Liver (tissue), 3 donors: ENCODE measurements at regions not wholly inside any gene's neighbourhood (a gene's known extent, or its start where the extent isn't known, plus 50 kb on each side); places are given as distances from the start of the nearest gene placed in this dataset.

ENCODE experiments used
- CTCF ChIP-seq: fragments of 150-350 bp; IDR thresholded peaks from 2 replicates; pipeline ENCODE4 v1.5.1; 2017; ENCODE audit warnings: improper control_type of control experiment, low read depth, low read length; ENCODE audit not compliant: missing input control
- EGR1 ChIP-seq, 2 donors: IDR thresholded peaks; 2 replicates each; pipeline ENCODE4 v1.6.1; 2016 to 2018; ENCODE audit warnings: antibody characterized with exemption in 2 of 2, low read depth in 2 of 2
- FOXA1 ChIP-seq: IDR thresholded peaks from 2 replicates; pipeline ENCODE4 v1.6.1; 2016; ENCODE audit warnings: antibody characterized with exemption
- HNF4A ChIP-seq, 2 donors: conservative IDR thresholded peaks; 2 replicates each; pipeline ENCODE4 v1.6.1; 2016; ENCODE audit warnings: antibody characterized with exemption in 2 of 2, mild to moderate bottlenecking in 2 of 2
- HNF4G ChIP-seq: IDR thresholded peaks from 2 replicates; pipeline ENCODE4 v1.6.1; 2016; ENCODE audit warnings: antibody characterized with exemption
- NR2F2 ChIP-seq: IDR thresholded peaks from 2 replicates; pipeline ENCODE4 v1.6.1; 2016; ENCODE audit warnings: antibody characterized with exemption
- RAD21 ChIP-seq, 2 donors: IDR thresholded peaks; 2 replicates each; pipeline ENCODE4 v1.6.1; 2016; ENCODE audit warnings: antibody characterized with exemption in 2 of 2, mild to moderate bottlenecking in 2 of 2
- REST ChIP-seq: IDR thresholded peaks from 2 replicates; pipeline ENCODE4 v1.6.1; 2016; ENCODE audit warnings: antibody characterized with exemption, mild to moderate bottlenecking
- SP1 ChIP-seq: IDR thresholded peaks from 2 replicates; pipeline ENCODE4 v1.6.1; 2018; ENCODE audit warnings: antibody characterized with exemption, mild to moderate bottlenecking
- TAF1 ChIP-seq: conservative IDR thresholded peaks from 2 replicates; pipeline ENCODE4 v1.6.1; 2016; ENCODE audit warnings: antibody characterized with exemption, mild to moderate bottlenecking
- YY1 ChIP-seq: IDR thresholded peaks from 2 replicates; pipeline ENCODE4 v1.6.1; 2016; ENCODE audit warnings: antibody characterized with exemption, mild to moderate bottlenecking
- TF ChIP-seq, protein P1 (sequence below): IDR thresholded peaks from 2 replicates; pipeline ENCODE4 v1.6.1; 2016; ENCODE audit warnings: antibody characterized with exemption
- TF ChIP-seq, protein P2 (sequence below): IDR thresholded peaks from 2 replicates; pipeline ENCODE4 v1.6.1; 2016; ENCODE audit warnings: antibody characterized with exemption
- TF ChIP-seq, protein P3 (sequence below): IDR thresholded peaks from 2 replicates; pipeline ENCODE4 v1.6.1; 2016; ENCODE audit warnings: antibody characterized with exemption
- donor health status: healthy.
- donor health status: healthy.

GRCh38 chr5:1692381-1692780 is 107.3 kb downstream of the MRPL36 start:
- TF ChIP-seq CTCF, result no peak
- TF ChIP-seq FOXA1, result no peak
- TF ChIP-seq, protein P1, sequence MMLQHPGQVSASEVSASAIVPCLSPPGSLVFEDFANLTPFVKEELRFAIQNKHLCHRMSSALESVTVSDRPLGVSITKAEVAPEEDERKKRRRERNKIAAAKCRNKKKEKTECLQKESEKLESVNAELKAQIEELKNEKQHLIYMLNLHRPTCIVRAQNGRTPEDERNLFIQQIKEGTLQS, result no peak
- TF ChIP-seq YY1, result no peak
- TF ChIP-seq HNF4A (conservative IDR thresholded peaks at IDR 0.05), result no peak
- no peak for TF ChIP-seq RAD21 (IDR thresholded peaks at IDR 0.05)
- TF ChIP-seq, protein P2, sequence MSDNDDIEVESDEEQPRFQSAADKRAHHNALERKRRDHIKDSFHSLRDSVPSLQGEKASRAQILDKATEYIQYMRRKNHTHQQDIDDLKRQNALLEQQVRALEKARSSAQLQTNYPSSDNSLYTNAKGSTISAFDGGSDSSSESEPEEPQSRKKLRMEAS, result no peak
- no peak for TF ChIP-seq REST
- TF ChIP-seq TAF1, result no peak
- no peak for TF ChIP-seq EGR1 (IDR thresholded peaks at IDR 0.05; ENCODE audit: low read depth in 2 of 2)
- no peak for TF ChIP-seq NR2F2
- no peak for TF ChIP-seq SP1
- no peak for TF ChIP-seq HNF4G
- TF ChIP-seq, protein P3, sequence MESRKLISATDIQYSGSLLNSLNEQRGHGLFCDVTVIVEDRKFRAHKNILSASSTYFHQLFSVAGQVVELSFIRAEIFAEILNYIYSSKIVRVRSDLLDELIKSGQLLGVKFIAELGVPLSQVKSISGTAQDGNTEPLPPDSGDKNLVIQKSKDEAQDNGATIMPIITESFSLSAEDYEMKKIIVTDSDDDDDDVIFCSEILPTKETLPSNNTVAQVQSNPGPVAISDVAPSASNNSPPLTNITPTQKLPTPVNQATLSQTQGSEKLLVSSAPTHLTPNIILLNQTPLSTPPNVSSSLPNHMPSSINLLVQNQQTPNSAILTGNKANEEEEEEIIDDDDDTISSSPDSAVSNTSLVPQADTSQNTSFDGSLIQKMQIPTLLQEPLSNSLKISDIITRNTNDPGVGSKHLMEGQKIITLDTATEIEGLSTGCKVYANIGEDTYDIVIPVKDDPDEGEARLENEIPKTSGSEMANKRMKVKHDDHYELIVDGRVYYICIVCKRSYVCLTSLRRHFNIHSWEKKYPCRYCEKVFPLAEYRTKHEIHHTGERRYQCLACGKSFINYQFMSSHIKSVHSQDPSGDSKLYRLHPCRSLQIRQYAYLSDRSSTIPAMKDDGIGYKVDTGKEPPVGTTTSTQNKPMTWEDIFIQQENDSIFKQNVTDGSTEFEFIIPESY, result no peak
